Suprapubic skin (tissue), 4 donors: ENCODE measurements at regions not wholly inside any gene's neighbourhood (a gene's known extent, or its start where the extent isn't known, plus 50 kb on each side); places are given as distances from the start of the nearest gene placed in this dataset.

Source experiments
- CTCF ChIP-seq, 2 donors: fragments of 200-600 bp in 1 of 2; fragments of 450-650 bp in 1 of 2; sonication (generic) in 1 of 2; IDR thresholded peaks; one replicate each; pipeline ENCODE4 v1.5.1; 2016 to 2019; ENCODE audit warnings: antibody characterized with exemption in 2 of 2, mild to moderate bottlenecking in 1 of 2, moderate library complexity in 1 of 2
- EP300 ChIP-seq: sonication (generic); formaldehyde crosslinking; IDR thresholded peaks from one replicate; pipeline ENCODE4 v1.6.1; 2017; ENCODE audit warnings: antibody characterized with exemption
- POLR2A ChIP-seq, 2 donors: fragments of 450-650 bp; IDR thresholded peaks; one replicate each; pipeline ENCODE4 v1.6.1; 2017; ENCODE audit warnings: antibody characterized with exemption in 2 of 2, mild to moderate bottlenecking in 2 of 2, moderate library complexity in 2 of 2
- POLR2AphosphoS5 ChIP-seq, 3 donors: sonication (generic); formaldehyde crosslinking; IDR thresholded peaks; one replicate each; pipeline ENCODE4 v1.6.1; 2017; ENCODE audit warnings: antibody characterized with exemption in 3 of 3

GRCh38 chr18:51385270-51385669 lies 187.8 kb upstream of the MEX3C start:
- TF ChIP-seq POLR2A (IDR thresholded peaks at IDR 0.05) (no peak), CTCF (IDR thresholded peaks at IDR 0.05) (no peak), POLR2AphosphoS5 (IDR thresholded peaks at IDR 0.05) (no peak), EP300 (no peak)
